Activated CD4-positive, alpha-beta memory T cell treated with anti-CD3 and anti-CD28 coated beads for 36 hours (primary cell): ENCODE measurements at regions not wholly inside any gene's neighbourhood (a gene's known extent, or its start where the extent isn't known, plus 50 kb on each side); places are given as distances from the start of the nearest gene placed in this dataset.

Experiments
- CTCF ChIA-PET: fragments of 350-600 bp; sonication (Branson Sonifier 250); formaldehyde crosslinking; loops from one replicate; lab custom pipeline; 2021; ENCODE audit warnings: antibody characterized with exemption, inconsistent platforms; lab: Charles Lee
- POLR2A ChIA-PET: fragments of 350-600 bp; sonication (Branson Sonifier 250); formaldehyde crosslinking; loops from one replicate; lab custom pipeline; 2021; ENCODE audit warnings: antibody characterized with exemption; lab: Charles Lee
- DNase-seq: peaks from one replicate; pipeline ENCODE4 v3.0.0-alpha.2; 2020
- H3K27ac Mint-ChIP-seq: one replicate; pipeline ENCODE4 v1.8.0; 2021; ENCODE audit warnings: mixed read lengths
- H3K27me3 Mint-ChIP-seq: one replicate; pipeline ENCODE4 v1.8.0; 2021; ENCODE audit warnings: mixed read lengths
- H3K36me3 Mint-ChIP-seq: one replicate; pipeline ENCODE4 v1.8.0; 2021; ENCODE audit warnings: mixed read lengths
- H3K4me1 Mint-ChIP-seq: one replicate; pipeline ENCODE4 v1.8.0; 2021; ENCODE audit warnings: low read depth, mixed read lengths
- H3K4me3 Mint-ChIP-seq: one replicate; pipeline ENCODE4 v1.8.0; 2021; ENCODE audit warnings: mild to moderate bottlenecking, mixed read lengths
- H3K9me3 Mint-ChIP-seq: one replicate; pipeline ENCODE4 v1.8.0; 2021; ENCODE audit warnings: mixed read lengths
- intact Hi-C: fragments of 100-400 bp; cut with micrococcal nuclease; formaldehyde crosslinking; loops from one replicate; pipeline ENCODE4 v1.15.1; 2023

GRCh38 chr1:69511426-69512192, 56.1 kb upstream of the LRRC7 start:
- Mint-ChIP-seq H3K4me3 (no peak overlapping the region), H3K9me3 (no peaks in the 10 kb centered on the region), H3K36me3 (no peaks in the 10 kb centered on the region), H3K27me3 (no peaks in the 10 kb centered on the region), H3K4me1 (no peaks in the 10 kb centered on the region), H3K27ac (no peak overlapping the region)
- CTCF ChIA-PET, result no interaction called here
- POLR2A ChIA-PET, result no interaction called here
- intact Hi-C loops, result no loop called here
- no peak for DNase-seq

GRCh38 chr1:69513601-69514000, 54.1 kb upstream of the LRRC7 start:
- CTCF ChIA-PET, result no interaction called here
- Mint-ChIP-seq H3K9me3 (no peaks in the 10 kb centered on the region), H3K27me3 (no peaks in the 10 kb centered on the region), H3K27ac (no peak overlapping the region), H3K4me3 (no peak overlapping the region), H3K4me1 (no peaks in the 10 kb centered on the region), H3K36me3 (no peaks in the 10 kb centered on the region)
- intact Hi-C loops, result no loop called here
- POLR2A ChIA-PET, result no interaction called here
- no peak for DNase-seq
